GM21576 (cell line): ENCODE measurements at regions not wholly inside any gene's neighbourhood (a gene's known extent, or its start where the extent isn't known, plus 50 kb on each side); places are given as distances from the start of the nearest gene placed in this dataset.

Experiments
- ATAC-seq: cut with Tn5 transposase; IDR thresholded peaks from one replicate; pipeline ENCODE4 v1.9.1; 2021; ENCODE audit warnings: mild to moderate bottlenecking, moderate library complexity; ENCODE audit not compliant: unreplicated experiment

DNA sequence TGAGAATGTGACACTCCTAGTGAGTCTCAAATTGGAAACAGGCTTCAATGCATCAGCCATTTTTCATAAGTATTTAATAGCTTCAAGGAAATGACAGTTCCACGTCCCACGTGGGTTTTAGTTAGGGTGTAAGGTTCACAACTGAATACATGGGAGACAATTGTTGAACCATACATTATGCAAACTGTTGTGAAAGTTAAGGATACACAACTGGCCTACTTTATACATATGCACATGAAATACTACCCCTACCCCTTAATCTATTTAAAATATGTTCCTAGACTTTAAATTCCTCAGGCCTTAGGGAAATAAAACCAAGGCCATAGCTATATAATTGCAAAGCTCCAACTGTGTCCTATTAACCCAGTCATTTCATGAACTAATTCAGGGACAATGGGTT is 436.1 kb downstream of the BTBD3 start:
- no peak for ATAC-seq

DNA sequence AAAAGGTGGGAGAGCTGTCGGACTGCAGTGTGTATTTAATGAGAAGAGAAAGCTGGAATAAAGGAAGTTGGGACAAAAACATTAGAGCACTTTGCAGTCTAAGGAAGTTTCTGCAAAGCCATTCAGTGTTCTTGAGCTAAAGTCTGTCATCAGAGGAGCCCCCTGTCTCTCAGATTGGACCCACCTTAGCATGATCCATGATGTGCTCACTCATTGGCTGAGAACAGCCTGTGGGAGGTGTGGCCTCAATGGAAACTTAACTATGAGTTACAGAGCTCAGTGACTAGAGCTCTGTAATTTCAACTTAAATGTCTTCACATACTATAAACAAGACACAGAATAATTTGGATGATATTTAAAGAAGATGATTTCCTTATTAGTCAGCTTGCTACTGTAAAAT is 437.0 kb downstream of the BTBD3 start:
- no peak for ATAC-seq

DNA sequence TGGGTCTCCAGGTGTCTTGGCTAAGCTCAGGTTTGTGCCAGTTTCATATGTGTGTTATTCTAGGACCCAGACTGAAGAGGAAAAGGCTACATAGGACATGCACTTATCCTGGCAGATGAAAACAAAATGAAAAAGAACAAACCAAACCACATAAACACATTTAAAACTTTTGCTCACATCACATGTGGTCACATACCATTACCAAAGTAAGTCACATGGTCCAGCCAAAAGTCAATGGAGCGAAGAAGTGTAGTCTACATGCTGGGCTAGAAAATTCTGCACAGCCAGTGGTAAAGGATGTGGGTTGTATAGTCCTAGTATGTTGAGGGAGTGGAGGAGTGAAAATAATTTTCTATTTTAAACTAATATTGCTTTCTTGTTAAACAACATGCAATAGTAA is 437.5 kb downstream of the BTBD3 start:
- ATAC-seq, result no peak

- ATAC-seq, result no peak
Observed at GRCh38 chr20:12358006-12358654, 440.4 kb downstream of the BTBD3 start.

- no peak for ATAC-seq
Observed at GRCh38 chr20:12358655-12359009, 440.9 kb downstream of the BTBD3 start.

GRCh38 chr20:12371990-12372389 is 454.3 kb downstream of the BTBD3 start:
- ATAC-seq, result no peak

GRCh38 chr20:12372557-12372956 is 454.9 kb downstream of the BTBD3 start:
- no peak for ATAC-seq

DNA sequence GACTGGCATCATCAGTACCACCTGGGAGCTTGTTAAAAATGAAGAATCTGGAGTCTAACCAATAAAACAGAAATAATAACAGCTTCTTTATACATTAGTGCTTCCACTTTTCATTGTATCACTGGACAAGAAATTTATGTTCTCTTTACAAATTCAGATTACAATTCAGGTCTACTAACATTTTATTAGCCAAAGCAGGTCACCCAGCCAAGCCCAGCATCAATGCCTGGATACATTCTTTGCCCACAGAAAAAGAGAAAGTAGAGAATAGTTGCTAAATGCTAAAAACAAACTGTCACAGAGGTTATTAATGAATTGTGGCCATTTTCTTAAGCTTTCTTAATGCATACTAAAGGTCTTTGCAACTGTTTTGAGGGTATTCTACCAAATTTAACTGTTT is 458.3 kb downstream of the BTBD3 start:
- no peak for ATAC-seq

DNA sequence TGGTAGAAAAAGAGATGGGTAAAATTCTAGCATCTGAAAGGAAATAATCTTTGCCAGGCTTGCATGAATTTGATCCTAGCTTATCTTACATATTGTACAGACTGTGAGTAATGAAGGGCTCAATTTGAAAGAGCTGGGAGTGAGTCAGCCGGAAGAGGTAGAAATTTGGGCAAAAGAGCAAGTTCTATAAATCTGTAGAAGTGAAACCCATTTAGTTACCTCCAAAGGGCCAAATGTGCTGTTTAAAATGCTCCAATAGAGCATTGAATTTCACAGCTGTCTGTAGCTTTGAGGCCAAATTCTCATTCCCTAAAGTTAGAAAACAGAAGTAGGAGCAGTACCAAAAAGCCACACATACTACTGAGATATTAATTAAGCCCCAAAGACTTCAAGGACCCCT is 466.1 kb downstream of the BTBD3 start:
- no peak for ATAC-seq

- no peak for ATAC-seq
Observed at GRCh38 chr20:12386821-12387220, 469.1 kb downstream of the BTBD3 start.

- ATAC-seq, result no peak
Observed at GRCh38 chr20:12391099-12391498, 473.4 kb downstream of the BTBD3 start.

DNA sequence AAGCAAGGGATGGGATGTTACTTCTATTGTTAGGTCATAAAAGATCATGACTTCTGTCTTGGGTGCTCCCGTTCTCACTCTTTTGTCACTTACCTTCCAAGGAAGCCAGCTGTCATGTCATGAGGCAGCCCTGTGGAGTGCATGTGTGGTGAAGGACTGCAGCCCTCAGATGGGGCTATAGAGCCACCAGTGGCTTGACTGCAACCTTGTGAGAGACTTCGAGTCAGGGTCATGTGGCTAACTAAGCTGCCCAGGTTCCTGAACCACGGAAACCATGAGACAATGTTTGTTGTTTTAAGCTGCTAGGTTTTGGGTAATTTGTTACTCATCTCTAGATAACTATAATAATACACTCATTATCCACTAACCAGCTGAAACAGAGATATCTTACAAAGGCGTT is 477.1 kb downstream of the BTBD3 start:
- ATAC-seq, result no peak

- no peak for ATAC-seq
Observed at GRCh38 chr20:12395353-12395752, 477.7 kb downstream of the BTBD3 start.

GRCh38 chr20:12395760-12396159 is 478.1 kb downstream of the BTBD3 start:
- no peak for ATAC-seq

DNA sequence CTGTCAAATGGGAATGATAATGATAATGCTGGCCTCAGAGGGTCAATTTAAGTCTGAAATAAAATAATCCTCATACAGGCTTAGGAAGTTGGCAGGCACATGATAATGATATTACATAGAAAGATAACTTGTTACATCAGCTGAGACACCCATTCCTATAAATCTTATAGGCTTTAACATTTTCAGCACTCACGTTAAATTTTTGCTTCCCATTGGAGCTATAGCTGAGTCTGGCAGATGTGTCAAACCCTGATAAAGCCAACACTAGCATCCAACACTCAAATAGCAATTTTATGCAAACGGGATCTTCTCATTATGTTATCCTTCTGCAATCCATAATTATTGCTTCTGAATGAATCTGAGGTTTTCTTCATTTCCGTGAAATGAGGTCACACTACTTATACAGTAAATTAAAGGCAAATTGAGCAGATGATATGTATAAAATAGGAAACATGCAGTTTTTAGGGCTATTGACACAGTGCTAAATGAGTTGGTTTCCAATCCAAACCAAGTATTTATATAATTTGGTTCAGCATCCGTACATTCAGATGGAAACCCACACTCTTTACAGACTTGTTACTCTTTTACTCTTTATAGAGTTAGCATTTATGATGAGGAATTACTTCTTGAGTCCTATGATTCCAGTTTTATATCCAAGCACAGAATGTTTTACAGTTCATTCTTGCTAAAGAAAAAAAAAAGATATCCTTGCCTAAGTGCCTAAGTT is 481.6 kb downstream of the BTBD3 start:
- no peak for ATAC-seq

- ATAC-seq, result no peak
Observed at GRCh38 chr20:12404941-12405340, 487.2 kb downstream of the BTBD3 start.

DNA sequence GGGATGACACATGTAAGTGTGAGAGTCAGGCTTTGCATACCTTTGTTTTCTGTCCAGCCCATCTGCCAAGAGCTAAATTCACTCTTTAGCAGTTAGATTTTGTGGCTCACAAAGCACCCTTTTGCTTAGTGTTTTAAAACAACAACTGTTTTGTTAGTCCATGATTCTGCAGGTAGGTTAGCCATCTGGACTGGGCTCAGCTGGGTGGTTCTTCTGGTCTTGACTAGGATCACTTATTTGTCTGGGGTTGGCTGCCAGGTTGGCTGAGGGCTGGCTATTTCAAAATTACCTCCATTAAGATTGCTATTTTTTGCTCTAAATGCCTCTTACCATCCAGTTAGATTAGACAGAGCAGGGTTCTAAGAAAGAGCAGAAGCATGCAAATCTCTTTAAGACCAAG is 489.3 kb downstream of the BTBD3 start:
- ATAC-seq, result no peak

DNA sequence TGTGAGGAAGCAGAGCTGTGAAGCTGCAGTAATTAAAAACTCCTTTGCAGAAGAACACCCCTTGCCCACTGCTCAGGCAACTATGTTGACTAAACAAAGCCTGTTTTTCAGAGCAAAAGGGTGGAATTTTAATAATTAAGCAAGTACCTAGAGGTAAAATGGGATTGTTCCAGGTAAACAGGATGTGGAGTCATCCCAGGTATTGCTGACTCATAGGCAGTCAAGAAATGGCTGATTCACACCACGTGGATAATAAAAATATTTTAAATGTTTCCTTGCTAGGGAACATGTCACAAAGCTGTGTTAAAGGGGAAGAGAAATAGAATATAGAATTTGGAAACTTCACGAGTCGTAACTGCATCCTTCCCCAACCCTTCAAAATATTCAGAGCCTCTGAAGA is 491.8 kb downstream of the BTBD3 start:
- no peak for ATAC-seq

DNA sequence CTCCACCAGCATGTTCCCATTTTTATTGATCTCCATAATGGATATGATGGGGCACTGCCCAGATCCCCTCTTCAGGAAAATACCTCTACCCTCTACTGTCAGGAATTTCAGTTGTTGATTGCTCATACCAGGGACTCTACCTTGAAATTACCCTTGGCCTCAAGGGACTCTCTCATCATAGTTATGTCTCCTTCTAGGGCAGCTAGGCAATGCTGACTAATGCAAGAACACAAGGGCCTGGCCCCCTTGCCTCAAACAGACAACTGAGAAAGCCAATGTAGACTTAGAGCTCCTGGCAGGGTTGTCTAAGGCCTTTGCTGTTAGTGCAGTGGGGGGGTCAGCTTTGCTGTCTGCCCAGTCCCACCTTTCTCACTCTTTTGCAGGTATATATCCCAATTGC is 493.1 kb downstream of the BTBD3 start:
- no peak for ATAC-seq

DNA sequence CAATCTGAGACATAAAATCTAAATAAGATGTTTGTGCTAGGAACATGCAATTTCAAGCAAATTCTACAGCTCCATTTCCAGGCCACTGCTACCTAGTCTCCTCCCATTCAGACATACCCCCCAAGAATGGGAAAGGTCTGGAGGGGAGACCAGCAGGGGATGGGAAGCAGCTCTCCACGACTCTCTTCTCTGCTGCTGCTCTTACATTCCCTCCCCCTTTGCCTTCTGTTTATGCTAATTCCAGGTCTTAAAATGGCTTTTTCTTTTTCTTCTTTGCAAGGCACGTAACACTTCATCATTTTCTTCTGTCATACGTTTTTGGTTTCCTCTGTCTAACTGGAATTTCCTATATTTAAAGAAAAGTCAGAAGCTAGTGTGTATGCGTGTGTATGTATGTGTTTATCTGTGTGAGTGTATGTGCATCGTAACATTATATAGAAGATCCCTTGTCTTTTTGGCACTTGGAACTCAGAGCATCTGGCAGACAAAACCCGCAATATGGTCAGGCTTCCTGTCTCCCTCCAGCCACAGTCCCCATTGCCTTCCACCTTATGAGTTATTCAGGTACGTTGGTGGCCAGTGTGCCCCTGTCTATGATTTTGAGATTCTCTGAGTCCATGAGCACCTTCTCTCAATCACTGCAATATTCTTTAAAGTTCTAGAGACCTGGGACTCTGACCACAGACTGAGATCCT is 493.7 kb downstream of the BTBD3 start:
- ATAC-seq, result no peak

DNA sequence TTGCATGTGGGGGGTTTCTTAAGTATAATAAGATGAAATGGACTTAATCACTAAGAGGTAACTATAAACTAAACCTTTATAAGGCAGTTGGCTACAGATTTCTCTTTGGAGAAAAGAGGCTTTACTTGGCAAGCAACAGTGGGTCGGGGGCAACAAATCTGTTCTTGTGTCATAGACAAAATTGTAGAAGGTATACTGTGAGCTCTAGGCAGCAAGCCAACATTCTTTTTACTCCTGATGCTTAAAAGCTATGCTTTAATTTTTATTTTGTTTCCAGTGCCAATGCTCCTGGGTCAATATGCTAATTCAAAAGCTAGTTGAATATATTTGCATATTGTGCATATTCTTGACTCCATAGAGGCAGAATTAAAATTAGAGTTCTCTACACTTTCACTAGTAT is 495.4 kb downstream of the BTBD3 start:
- no peak for ATAC-seq
